Mucosa of descending colon (tissue), 3 donors: ENCODE measurements at regions not wholly inside any gene's neighbourhood (a gene's known extent, or its start where the extent isn't known, plus 50 kb on each side); places are given as distances from the start of the nearest gene placed in this dataset.

ENCODE experiments used
- ATAC-seq: fragments of 200-7000 bp; cut with Tn5 transposase; one replicate; pipeline ENCODE4 v1.9.1; 2020; ENCODE audit warnings: mild to moderate bottlenecking, moderate library complexity
- DNase-seq, 3 donors: peaks; one replicate each; pipeline ENCODE4 v3.0.0-alpha.2; 2020
- H3K36me3 ChIP-seq: fragments of 200-600 bp; one replicate; pipeline ENCODE4 v1.8.0; 2021; ENCODE audit warnings: low read depth, mild to moderate bottlenecking
- H3K4me1 ChIP-seq: fragments of 200-600 bp; one replicate; pipeline ENCODE4 v1.8.0; 2021; ENCODE audit warnings: low read depth, mild to moderate bottlenecking
- H3K4me3 ChIP-seq: fragments of 200-600 bp; one replicate; pipeline ENCODE4 v1.8.0; 2021; ENCODE audit warnings: mild to moderate bottlenecking
- H3K9me3 ChIP-seq: fragments of 200-600 bp; one replicate; pipeline ENCODE4 v1.8.0; 2021; ENCODE audit warnings: mild to moderate bottlenecking
- CTCF ChIP-seq: fragments of 200-600 bp; IDR thresholded peaks from one replicate; pipeline ENCODE4 v1.8.0; 2022; ENCODE audit warnings: antibody characterized with exemption, mild to moderate bottlenecking
- intact Hi-C, 2 donors: fragments of 100-400 bp; cut with DNase I in 1 of 2; cut with micrococcal nuclease in 1 of 2; formaldehyde crosslinking; loops; one replicate each; pipeline versions ENCODE4 v1.11.0 to v1.11.1; 2022; cut with DNase I, micrococcal nuclease
- donor health status: DM: no; HTN: no; CAD: no; lungs with moderate emphysema.
- donor health status: DM: no; HTN: no; CAD: no.
- donor health status: DM: no; HTN: yes; CAD: no.

GRCh38 chr2:66948234-66948633 is 448.9 kb upstream of the ETAA1 start:
- H3K4me3 ChIP-seq = no peak overlapping the region
- H3K4me1 ChIP-seq = no peaks in the 10 kb centered on the region
- no peaks in the 10 kb centered on the region for H3K36me3 ChIP-seq
- no peaks in the 10 kb centered on the region for H3K9me3 ChIP-seq
- ATAC-seq (no peak), DNase-seq (no peak)
- intact Hi-C loops = no loop called here
- no peak for TF ChIP-seq CTCF

- no peaks in the 10 kb centered on the region for H3K36me3 ChIP-seq
- H3K9me3 ChIP-seq = no peaks in the 10 kb centered on the region
- H3K4me3 ChIP-seq = no peak overlapping the region
- no peak for TF ChIP-seq CTCF
- no peaks in the 10 kb centered on the region for H3K4me1 ChIP-seq
- DNase-seq (no peak), ATAC-seq (no peak)
- intact Hi-C loops = no loop called here
Measured at GRCh38 chr2:66957198-66957597, 439.9 kb upstream of the ETAA1 start.

- intact Hi-C loops = no loop called here
- Histone ChIP-seq H3K4me1 (no peaks in the 10 kb centered on the region), H3K36me3 (no peaks in the 10 kb centered on the region), H3K4me3 (no peak overlapping the region), H3K9me3 (no peaks in the 10 kb centered on the region)
- TF ChIP-seq CTCF = no peak
- no peak for ATAC-seq
- no peak for DNase-seq
Measured at GRCh38 chr2:66957677-66958076, 439.5 kb upstream of the ETAA1 start.

GRCh38 chr2:66960161-66960560 is 437.0 kb upstream of the ETAA1 start:
- no peak for ATAC-seq
- intact Hi-C loops = no loop called here
- Histone ChIP-seq H3K4me3 (no peak overlapping the region), H3K36me3 (no peaks in the 10 kb centered on the region), H3K9me3 (no peaks in the 10 kb centered on the region), H3K4me1 (no peaks in the 10 kb centered on the region)
- no peak for TF ChIP-seq CTCF
- no peak for DNase-seq

GRCh38 chr2:66962716-66963115 is 434.4 kb upstream of the ETAA1 start:
- no peaks in the 10 kb centered on the region for H3K36me3 ChIP-seq
- ATAC-seq = no peak
- TF ChIP-seq CTCF = no peak
- no peaks in the 10 kb centered on the region for H3K9me3 ChIP-seq
- no peaks in the 10 kb centered on the region for H3K4me1 ChIP-seq
- no peak for DNase-seq
- intact Hi-C loops = no loop called here
- no peak overlapping the region for H3K4me3 ChIP-seq

DNA sequence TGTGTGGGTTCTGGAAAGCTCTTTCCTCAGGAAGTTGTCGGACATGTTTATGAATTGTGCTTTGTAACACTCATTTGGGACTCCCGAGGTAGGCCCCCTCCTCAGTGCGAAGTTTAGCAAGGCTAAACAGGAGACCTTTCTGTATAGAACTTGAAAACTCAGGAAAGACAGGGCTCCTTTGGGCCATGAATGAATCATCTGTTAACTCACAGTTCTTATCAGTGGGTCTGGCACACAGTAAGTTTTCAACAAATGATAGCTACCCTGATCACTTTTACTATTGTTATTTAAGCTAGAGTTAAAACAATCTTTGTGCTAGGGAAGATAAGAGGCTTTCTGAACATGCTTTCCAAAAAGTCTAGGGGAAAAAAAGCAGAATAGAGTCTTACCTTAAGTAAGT is 430.5 kb upstream of the ETAA1 start:
- Histone ChIP-seq H3K4me1 (no peaks in the 10 kb centered on the region), H3K9me3 (no peaks in the 10 kb centered on the region), H3K36me3 (no peaks in the 10 kb centered on the region), H3K4me3 (no peak overlapping the region)
- TF ChIP-seq CTCF = no peak
- intact Hi-C loops = no loop called here
- DNase-seq (no peak), ATAC-seq (no peak)
